WTC11 (cell line): ENCODE measurements at regions not wholly inside any gene's neighbourhood (a gene's known extent, or its start where the extent isn't known, plus 50 kb on each side); places are given as distances from the start of the nearest gene placed in this dataset.

Source experiments
- TF ChIP-seq, protein P1 (sequence below): sonication (generic); formaldehyde crosslinking; IDR thresholded peaks from 2 replicates; pipeline ENCODE4 v1.8.1; 2023; ENCODE audit warnings: mild to moderate bottlenecking, missing genetic modification reagents
- TF ChIP-seq, protein P2 (sequence below): fragments of 200-600 bp; IDR thresholded peaks from 2 replicates; pipeline ENCODE4 v1.8.0; 2022; ENCODE audit warnings: antibody characterized with exemption

DNA sequence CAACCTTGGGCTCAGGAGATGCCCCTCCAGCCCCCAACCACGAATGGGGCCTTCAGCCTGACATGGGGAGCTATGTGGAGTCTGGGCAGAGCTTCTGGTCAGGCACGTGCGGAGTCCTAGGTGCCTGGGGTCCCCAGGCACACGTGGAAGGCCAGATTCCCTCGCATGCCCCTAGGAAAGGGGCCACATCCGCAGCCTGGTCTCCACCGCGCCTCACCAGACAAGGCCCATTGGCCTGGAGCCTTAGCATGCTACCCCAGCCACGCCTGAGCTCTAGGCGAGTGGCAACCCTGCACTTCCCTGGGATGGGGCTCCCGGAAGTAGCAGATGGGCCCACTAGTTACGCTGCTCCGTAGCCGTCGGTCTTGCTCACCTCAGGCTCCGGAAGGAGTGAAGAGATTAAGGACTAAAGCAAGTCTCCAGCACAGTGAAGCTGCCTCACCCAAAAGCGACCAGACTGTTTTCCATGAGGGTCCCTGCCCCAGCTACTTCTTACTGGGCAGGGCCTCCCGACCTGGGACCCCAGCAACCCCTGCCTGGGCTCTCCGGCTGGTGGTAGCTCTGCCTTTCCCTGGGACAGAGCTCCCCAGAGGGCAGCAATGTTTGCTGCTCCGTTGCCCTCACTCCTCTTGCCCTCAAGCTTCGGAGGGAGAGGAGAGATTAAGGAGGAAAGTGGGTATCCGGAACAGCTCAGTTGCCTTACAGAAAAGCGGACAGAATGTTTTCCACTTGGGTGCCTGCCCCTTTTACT lies 93.2 kb upstream of the IMPG1 start:
- TF ChIP-seq, protein P1, sequence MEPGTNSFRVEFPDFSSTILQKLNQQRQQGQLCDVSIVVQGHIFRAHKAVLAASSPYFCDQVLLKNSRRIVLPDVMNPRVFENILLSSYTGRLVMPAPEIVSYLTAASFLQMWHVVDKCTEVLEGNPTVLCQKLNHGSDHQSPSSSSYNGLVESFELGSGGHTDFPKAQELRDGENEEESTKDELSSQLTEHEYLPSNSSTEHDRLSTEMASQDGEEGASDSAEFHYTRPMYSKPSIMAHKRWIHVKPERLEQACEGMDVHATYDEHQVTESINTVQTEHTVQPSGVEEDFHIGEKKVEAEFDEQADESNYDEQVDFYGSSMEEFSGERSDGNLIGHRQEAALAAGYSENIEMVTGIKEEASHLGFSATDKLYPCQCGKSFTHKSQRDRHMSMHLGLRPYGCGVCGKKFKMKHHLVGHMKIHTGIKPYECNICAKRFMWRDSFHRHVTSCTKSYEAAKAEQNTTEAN (CRISPR knock-in tag) = no peak
- TF ChIP-seq, protein P2, sequence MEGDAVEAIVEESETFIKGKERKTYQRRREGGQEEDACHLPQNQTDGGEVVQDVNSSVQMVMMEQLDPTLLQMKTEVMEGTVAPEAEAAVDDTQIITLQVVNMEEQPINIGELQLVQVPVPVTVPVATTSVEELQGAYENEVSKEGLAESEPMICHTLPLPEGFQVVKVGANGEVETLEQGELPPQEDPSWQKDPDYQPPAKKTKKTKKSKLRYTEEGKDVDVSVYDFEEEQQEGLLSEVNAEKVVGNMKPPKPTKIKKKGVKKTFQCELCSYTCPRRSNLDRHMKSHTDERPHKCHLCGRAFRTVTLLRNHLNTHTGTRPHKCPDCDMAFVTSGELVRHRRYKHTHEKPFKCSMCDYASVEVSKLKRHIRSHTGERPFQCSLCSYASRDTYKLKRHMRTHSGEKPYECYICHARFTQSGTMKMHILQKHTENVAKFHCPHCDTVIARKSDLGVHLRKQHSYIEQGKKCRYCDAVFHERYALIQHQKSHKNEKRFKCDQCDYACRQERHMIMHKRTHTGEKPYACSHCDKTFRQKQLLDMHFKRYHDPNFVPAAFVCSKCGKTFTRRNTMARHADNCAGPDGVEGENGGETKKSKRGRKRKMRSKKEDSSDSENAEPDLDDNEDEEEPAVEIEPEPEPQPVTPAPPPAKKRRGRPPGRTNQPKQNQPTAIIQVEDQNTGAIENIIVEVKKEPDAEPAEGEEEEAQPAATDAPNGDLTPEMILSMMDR = no peak
